ENCODE measurements at regions not wholly inside any gene's neighbourhood (a gene's known extent, or its start where the extent isn't known, plus 50 kb on each side); places are given as distances from the start of the nearest gene placed in this dataset.
"Not testable (repeated sequence)": the region's sequence is repeated elsewhere in the genome, so short reads cannot be mapped to it uniquely, and the experiment has no call there.

DNA sequence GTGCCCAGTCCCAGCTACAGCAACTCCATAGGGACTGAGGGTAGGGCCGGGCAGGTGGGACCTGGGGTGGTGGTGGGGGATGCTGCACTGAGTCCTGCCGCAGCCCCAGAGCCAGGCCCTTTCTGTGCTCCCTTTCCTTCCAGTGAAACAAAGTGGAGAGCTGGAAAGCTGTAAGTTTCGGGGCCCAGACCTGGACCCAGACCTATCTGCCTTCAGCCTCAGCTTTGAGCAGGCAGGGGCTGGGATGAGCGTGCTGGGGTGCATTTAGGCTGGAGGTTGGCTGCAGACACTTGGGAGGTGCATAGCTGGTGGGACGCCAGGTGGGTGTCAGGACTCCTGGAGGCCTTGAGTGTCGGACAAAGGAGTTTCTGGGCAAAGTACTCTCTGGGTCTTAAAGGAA, 92.7 kb upstream of the C1orf174 start:
- DNase-seq = no peak

DNA sequence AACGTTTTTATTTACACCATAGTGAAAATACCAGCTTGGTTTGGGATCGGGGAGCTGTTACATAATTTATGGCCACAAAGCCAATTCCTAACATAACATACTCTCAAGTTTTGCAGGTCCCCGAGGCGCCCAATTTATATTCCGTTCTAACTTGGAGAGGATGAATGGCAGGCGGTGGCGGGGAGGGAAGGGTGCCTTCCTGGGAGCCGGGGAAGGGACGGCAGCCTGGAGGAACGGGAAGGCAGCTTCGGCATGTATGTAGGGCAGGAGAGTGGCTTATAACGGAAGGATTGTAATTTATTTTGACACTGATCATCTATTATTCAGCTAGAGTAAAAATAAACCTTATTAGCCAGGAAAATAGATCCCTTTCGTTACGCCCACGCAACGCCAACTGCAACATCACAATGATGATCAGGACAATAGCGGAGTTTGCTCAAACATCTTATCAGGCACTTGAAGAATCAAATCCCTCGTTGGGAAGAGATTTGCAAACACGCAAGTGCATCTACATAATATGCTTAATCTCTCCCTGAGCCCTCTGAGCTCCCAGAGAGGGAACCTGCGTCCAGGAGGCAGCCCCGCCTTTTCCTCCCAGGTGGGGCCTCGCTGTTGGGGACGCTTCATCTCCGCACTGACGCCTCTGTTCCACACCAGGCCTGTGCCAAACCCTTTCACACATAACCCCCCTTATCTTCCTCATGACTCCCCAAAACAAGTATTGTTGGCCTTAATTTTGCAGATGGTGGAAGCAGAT, 93.7 kb upstream of the C1orf174 start:
- no peak for DNase-seq

DNA sequence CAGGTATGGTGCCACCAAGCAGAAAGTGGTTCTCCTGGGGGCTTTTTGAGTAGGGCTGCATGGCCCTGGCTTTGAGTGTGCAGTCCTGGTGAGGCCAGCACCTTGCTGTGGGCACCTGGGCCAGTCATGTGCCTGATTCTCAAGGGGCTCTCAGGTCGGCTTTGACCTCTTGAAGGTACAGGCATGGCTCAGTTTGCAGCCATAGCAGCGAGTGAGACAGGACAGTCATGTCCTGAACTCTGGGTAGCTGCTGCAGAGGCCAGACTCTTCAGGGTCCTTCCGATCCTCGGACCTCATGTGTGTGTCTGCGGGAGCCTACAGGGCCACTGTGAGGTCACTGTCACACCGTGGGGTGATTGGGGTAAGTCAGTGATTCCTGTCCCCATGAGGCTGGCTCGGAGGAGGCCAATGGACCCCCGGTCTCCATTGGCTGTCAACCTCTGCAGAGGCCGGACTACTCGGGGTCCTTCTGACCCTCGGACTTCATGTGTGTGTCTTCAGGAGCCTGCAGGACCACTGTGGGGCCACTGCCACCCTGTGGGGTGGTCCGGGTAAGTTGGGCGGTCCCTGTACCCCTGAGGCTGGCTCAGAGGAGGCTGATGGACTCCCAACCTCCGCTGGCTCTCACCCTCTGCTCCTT, 95.2 kb upstream of the C1orf174 start:
- DNase-seq = no peak

DNA sequence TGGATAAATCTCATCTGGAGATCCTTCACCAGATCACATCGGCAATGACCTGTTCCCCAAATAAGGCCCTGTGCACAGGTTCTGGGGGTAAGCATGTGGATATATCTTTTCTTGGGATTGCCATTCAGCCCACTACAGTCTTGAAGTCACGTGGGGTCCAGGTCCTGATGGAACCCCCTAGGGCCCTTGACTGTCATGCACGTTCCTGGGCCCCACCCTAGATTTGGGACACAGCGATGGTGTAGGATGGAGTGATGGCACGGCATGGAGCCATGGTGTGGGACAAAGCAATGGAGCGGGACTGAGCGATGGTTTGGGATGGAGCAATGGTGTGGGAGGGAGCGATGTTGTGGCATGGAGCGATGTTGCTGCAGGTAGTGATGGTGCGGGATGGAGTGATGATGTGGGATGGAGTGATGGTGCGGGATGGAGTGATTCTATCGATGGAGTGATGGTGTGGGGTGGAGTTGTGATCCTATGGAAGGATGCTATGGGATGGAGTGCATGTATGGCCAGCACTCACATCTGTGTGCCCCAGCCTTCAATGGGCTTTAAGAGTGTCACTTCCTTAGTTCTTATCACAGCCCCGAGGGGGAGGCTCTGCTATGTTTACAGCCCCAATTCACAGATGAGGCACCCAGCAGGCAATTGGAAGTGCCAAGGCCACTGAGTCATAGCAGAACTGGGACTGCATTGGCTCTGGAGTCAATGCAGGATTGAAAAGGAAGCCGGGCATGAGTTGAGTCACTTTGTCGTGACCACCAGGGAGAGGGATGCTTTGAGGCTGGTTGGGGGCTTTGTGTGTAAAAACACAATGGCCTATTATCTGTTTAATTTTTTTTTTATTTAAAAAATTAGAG, 97.0 kb upstream of the C1orf174 start:
- no peak for DNase-seq

DNA sequence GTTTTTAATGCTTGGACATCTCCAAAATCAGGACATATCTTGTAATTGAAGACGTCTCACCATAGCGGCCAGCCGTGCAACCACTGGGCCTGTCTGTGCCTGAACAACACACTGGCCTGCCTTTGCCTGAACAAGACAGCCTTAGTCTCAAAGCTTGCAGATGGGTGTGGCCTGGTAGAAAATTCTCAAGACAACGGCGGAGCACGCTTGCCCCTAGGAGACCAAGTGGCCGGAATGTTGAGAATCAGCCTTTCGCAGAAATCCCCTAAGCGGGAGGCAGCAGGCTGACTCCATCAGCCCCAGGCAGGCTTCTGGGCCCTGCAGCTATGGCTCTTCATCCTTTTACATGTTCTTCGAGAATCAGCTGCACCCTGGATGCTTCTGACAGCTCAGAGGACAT, 98.0 kb upstream of the C1orf174 start:
- no peak for DNase-seq

DNA sequence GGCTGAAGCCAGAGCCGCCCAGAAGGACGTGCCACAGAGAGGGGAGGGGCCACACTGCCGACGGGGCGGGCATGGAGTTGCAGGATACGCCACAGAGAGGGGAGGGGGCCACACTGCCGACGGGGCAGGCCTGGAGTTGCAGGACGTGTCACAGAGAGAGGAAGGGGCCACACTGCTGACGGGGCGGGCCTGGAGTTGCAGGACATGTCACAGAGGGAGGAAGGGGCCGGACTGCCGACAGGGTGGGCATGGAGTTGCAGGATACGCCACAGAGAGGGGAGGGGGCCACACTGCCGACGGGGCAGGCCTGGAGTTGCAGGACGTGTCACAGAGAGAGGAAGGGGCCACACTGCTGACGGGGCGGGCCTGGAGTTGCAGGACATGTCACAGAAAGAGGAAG, 99.4 kb upstream of the C1orf174 start:
- not testable (repeated sequence) for DNase-seq

DNA sequence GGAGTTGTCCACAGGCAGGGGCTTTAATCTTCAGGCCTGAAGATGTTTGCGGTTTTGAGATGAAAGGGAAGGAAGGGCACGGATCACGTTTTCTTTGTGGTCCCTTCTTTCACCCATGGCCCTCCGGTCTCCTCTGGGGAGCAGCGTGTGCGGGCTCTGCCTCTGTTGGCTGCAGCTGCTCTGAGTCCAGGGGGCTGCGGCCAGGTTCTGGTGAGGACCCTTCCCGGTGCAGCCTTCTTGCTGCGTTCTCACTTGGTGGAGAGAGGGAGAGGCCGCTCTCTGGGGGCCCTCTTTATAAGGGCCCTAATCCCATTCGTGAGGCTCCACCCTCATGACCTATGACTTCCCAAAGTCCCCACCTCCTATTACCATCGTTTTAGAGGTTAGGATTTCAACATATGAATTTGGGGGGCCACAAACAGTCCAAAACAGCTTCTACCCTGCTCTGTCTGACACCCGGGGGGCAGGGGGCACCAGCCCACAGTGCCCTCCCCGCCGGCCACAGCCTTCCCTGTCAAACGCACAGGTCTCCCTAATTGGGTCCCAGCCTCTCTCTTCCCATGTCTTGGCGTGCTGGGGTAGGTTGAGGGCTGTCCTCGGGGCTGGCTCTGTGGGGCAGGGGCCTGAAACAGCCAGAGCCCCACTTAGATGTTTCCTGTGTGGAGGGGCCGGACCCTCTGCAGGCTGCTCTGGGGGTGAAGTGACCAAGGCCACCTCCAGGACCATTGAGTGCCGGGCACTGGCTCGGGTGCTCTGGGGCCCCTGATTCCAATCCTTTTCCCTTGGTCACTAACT, 100.1 kb upstream of the C1orf174 start:
- DNase-seq = no peak

DNA sequence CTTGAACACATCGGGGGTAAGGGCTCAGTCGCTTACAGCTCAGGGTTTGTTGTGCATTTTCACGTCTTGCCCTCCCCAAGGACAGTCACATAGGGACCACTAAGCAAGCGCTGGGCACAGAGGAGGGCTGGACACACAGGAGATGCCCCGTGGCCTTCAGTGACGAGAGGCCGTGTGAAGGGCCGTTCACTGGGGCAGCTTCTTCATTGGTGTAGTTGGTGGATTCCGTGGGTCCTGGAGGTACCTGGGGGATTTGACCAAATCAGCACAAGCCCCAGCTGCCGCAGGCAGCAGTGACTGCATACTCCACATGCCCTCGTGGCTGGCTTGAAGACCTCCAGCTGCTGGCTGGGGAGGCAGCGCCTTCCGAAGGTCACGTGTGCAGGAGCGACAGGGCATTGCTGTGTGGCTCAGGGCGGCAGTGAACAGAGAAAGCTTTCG, 100.8 kb upstream of the C1orf174 start:
- no peak for DNase-seq

DNA sequence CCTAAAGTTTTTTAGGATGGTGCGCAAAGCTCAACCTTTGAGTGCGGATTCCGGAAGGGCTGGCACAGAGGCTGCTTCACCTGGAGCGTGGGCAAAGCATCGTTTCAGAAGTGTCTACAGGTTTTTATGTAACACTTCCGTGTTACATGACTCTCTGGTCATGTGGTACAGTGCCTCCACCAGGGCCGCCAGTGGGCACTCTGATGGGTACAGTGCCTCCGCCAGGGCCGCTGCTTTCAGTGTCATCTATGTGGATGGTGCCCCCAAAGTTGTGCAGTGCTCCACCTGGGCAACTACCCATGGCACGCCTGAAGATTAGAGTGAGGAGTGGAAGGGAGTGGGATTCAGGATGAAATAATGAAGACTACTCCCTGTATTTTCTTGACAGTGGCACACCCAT, 101.4 kb upstream of the C1orf174 start:
- no peak for DNase-seq

DNA sequence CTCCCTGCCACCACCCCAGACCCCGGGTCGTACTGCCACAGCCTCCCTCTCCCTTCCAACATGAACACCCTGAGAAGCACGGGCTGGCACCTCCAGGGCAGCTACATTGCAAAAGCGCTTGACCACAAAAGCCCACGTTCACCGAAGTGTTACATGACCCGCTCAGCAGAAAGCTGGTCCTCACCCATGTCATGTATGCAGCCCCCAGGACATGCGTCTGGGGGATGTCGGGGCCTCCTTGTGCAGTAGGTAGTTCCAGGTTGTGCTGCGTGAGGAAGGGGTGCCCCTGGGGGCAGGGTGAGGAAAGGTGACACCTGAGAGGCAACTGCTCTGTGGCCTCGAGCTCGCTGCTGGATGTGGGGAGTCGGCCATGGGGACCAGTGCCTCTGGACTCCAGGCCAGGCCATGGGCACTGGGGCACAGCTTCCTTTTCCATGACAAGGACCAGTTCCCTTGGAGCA, 102.0 kb upstream of the C1orf174 start:
- DNase-seq = no peak

DNA sequence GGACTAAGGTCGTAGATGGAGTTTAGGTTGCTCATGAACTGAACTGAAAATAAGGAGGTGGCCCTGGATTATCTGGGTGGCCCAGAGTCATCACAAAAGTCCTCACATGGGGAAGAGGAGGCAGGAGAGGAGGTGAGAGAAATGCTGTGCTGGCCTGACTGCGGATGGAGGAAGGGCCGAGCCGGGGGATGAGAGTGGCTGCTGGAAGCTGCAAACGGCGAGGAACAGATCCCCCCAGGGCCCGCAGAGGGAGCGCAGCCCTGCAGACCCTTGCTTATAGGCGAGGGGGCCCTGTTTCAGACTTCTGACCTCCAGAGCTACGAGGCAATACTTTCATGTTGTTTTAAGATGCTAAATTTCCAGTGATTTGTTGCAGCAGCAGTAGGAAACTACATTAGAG, 102.7 kb upstream of the C1orf174 start:
- DNase-seq = no peak

DNA sequence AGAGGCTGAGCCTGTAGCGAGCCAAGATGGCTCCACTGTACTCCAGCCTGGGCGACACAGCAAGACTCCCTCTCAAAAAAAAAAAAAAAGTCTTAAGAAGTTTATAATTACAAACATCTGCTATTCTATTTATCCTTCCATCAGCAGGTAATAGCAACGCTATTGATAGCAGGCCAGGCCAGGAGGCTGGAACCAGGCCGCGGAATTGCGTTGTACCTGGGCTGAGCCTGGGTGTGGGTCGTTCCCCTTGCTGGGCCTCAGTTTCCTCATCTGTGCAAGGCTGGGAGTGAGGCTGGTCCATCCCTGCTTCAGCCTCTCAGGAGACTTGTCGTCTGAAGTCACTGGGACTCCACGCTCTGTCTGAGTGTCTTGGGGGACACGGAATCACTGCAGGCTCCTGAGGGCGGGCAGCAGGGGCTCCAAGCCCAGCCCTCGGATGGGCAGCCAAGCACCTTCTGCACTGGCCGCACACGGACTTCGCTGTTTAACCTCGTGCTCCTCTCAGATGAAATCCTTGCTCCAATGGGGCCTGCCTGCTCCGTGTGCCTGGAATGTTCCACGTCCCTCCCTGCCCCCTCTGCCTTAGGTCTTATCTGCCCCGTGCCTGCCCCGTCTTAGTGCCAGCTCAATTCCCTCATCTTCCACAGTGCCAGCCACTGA, 103.9 kb upstream of the C1orf174 start:
- no peak for DNase-seq

DNA sequence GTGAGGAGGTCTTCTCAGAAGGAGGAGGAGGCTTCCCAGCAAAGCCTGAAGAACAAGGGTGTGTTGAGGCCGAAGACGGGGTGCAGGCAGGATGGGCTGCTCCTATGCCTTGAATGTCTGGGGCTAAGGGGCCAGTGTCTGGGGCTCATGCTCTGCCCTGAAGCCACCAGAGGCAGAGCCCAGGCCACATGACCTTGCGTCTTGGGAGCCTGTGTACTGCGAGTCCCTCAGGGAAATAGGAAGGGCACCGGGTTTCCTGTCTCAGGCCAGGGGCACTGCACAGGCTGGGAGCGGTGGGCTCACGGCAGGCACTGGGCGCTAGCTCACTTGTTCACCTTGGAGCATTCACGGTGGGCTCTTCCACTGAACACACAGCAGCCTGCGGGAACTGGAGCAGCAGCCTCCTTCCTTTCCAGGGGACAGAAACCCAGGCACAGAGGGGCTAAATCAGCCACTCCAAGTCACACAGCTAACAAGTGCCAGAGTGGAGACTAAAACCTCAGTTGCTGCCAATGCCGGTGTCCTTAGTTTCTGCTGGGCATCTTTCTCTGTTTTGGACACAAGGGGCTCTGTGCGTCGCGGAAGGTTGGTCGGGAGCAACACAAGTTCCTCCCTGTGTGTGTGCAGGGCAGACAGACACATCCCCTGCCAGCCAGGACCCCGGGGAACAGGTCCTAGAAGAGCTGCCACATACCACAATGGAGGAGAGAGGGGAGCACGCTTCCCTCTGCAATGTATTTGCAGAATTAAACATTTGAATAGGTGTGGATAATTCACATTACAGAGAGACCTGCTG, 104.8 kb upstream of the C1orf174 start:
- no peak for DNase-seq

DNA sequence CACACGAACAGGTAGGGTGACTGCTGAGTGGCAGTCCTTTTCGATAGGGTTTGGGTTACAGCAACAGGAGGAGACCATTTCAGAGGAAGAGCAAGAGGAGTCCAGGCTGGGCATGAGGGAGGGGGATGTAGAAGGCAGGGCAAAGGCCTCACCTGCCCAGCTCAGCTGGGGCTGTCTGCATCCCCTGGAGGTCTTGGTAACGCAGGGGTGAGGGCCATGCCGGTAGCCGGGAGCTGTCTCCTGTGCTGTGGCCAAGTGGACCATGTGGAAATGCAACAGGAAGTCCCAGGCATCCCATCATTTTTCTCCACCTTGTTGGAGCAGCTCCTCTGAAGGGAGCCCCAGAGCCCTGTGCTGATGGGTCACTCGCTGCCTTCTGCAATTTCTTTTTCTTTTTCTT, 105.4 kb upstream of the C1orf174 start:
- DNase-seq = no peak

DNA sequence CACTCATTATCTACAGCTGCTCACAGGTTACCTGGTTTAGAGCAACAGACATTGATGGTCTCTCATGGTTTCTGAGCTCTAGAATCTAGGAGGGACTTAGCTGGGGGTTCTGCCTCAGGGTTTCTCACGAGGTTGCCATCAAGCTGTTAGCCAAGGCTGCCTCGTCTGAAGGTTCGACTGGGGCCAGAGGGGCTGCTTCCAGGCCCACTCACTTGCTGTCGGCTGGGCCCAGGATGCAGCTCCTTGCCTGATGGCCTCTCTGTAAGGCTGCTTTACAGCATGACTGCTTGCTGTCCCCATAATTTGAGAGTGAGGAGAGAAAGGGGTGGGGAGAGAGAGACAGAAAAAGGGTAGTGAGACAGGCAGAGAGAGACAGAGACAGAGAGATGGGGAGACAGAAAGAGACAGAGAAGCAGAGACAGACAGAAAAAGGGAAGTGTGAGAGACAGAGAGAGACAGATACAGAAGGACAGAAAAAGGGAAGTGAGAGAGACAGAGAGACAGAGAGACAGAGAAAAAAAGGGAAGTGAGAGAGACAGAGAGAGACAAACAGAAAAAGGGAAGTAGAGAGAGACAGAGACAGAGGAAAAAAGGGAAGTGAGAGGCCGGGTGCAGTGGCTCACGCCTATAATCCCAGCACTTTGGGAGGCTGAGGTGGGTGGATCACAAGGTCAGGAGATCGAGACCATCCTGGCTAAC, 106.8 kb upstream of the C1orf174 start:
- no peak for DNase-seq

DNA sequence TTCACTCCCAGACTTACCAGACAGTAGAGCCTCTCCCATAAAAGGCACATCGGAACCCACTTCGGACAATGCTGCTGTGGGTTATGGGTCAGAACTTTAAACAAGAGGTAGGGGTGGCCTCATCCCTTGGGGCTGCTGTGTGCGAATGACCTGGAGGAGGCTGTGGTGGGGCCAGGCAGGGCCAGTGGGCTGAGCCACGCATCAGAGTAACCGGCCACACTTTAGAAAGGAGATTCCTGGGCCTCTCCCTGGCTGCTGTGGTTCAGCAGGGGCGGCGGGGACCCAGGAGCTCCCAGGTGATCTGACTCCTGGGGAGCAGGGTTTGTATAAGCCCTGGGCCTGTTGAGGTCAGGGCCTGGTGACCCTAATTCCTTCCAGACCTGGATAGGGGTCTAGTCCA, 110.2 kb upstream of the C1orf174 start:
- no peak for DNase-seq

DNA sequence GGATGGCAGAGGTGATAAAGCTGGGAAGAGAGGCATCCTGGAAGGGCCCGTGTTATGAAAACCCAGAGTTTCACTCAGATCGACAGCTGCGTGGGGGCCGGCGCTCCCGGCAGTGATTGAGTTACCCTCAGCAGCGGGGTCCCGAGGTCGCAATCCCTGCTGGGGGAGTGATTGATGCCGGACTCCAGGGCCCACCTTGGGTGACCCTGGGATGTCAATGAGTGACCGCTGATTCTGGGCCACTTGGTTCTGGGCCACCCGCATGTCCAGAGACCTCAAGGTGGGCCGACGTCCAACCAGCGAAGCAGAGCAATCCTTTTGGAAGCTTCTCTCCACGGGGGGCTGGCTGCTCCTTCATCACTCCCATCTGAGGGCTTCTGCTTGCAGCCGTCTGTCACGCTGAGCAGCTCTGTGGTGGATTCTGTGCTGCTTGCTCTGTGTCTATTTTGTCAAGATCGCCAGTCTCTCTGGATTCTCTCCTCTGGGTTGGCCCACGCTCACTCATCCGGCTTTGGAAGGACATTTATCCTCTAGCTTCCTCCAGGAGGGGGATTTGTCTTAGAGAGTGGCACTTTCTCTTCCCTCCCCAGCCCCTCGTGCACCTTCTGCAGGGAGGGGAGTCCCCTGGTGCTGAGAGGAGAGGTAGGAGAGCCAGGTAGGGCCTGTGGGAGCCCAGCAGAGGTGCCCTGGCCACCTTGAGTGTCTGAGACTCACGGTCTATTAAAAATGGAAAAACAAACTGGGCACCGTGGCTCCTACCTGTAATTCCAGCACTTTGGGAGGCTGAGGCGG, 110.9 kb upstream of the C1orf174 start:
- DNase-seq = no peak

DNA sequence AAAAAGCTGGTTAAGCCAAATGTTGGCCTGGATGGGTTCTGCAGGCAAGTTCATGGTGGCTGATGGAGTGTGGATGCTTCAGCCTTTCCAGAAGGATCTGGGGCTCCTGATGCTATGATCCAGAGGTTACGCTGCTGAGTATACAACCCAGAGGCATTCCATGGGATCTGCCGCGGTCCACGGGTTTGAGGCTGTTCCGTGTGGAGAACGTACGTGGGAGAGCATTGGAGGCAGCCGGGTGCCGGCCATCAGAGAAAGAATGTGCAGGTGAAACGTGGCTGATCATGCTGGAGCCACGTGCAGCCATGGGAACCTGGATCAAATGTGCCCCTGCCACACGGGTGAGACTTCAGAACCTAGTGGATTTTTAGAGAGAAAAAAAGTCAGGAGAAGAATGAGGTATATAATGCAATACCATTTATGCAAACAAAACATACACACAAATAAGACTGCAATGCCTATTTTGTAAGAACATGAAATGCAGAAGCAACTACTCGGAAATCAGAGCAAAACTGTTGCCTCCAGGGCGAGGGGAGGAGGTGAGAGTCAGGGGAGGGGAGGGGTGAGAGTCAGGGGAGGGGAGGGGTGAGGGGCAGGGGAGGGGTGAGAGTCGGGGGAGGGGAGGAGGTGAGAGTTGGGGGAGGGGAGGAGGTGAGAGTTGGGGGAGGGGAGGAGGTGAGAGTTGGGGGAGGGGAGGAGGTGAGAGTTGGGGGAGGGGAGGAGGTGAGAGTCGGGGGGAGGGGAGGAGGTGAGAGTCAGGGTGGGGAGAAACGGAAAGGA, 116.5 kb upstream of the C1orf174 start:
- no peak for DNase-seq
